ENCODE measurements at regions not wholly inside any gene's neighbourhood (a gene's known extent, or its start where the extent isn't known, plus 50 kb on each side); places are given as distances from the start of the nearest gene placed in this dataset.

DNA sequence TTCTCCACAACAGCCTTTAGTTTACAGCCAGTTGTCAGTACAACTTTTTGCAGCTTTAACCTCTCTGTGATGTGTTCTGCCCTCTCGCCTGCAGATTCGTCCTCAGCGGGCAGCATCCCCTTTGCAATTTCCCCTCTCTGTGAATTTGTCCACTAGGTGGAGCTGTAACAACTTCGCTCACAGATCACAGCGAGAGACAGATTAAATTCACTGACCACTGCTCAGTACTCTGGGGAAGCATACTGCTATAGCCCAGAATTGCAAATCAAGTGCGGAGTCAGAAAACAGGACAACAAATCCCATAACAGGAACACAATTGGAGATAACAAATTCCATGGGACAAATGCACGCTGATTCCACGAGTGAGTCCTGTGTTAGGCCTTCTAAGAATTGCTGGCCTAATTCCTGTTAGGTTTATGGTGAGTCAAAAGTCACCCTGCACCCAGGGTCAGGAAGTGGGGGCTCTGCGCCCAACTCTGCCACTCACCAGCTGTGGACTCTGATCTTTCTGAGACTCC lies 2124.9 kb downstream of the MAT2B start (continued):
- TF ChIP-seq, protein P1, sequence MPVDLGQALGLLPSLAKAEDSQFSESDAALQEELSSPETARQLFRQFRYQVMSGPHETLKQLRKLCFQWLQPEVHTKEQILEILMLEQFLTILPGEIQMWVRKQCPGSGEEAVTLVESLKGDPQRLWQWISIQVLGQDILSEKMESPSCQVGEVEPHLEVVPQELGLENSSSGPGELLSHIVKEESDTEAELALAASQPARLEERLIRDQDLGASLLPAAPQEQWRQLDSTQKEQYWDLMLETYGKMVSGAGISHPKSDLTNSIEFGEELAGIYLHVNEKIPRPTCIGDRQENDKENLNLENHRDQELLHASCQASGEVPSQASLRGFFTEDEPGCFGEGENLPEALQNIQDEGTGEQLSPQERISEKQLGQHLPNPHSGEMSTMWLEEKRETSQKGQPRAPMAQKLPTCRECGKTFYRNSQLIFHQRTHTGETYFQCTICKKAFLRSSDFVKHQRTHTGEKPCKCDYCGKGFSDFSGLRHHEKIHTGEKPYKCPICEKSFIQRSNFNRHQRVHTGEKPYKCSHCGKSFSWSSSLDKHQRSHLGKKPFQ (CRISPR knock-in tag; IDR thresholded peaks at IDR 0.05; ENCODE audit: insufficient replicate concordance) = no peak
- TF ChIP-seq YEATS4 (CRISPR knock-in tag; IDR thresholded peaks at IDR 0.05; ENCODE audit: borderline replicate concordance) (no peak), MATR3 (CRISPR knock-in tag; IDR thresholded peaks at IDR 0.05) (no peak), ZNF709 (CRISPR knock-in tag; IDR thresholded peaks at IDR 0.05) (no peak), ZNF260 (CRISPR knock-in tag; IDR thresholded peaks at IDR 0.05; ENCODE audit: borderline replicate concordance, low read depth) (no peak), PLRG1 (conservative IDR thresholded peaks at IDR 0.05) (no peak), PHF8 (CRISPR knock-in tag; IDR thresholded peaks at IDR 0.05) (no peak), TAF1 (CRISPR knock-in tag; IDR thresholded peaks at IDR 0.05) (no peak), ZNF446 (CRISPR knock-in tag; IDR thresholded peaks at IDR 0.05) (no peak), ZNF850 (CRISPR knock-in tag; conservative IDR thresholded peaks at IDR 0.05) (no peak), ZNF747 (CRISPR knock-in tag; IDR thresholded peaks at IDR 0.05; ENCODE audit: borderline replicate concordance) (no peak), GLI4 (CRISPR knock-in tag; IDR thresholded peaks at IDR 0.05; ENCODE audit: borderline replicate concordance) (no peak), ZNF577 (CRISPR knock-in tag; IDR thresholded peaks at IDR 0.05; ENCODE audit: borderline replicate concordance, low read depth) (no peak), SMC3 (IDR thresholded peaks at IDR 0.05; ENCODE audit: low read length) (peak; percentile 50; the same call in 1 of the 2 replicates), MYNN (CRISPR knock-in tag; IDR thresholded peaks at IDR 0.05; ENCODE audit: low read depth) (no peak), STAG1 (CRISPR knock-in tag; IDR thresholded peaks at IDR 0.05) (peak; percentile 55), ZNF616 (CRISPR knock-in tag; IDR thresholded peaks at IDR 0.05; ENCODE audit: low read depth) (no peak), FOSL2 (CRISPR knock-in tag; IDR thresholded peaks at IDR 0.05) (peak; percentile 27; the same call in 1 of the 2 replicates)
- TF ChIP-seq, protein P2, sequence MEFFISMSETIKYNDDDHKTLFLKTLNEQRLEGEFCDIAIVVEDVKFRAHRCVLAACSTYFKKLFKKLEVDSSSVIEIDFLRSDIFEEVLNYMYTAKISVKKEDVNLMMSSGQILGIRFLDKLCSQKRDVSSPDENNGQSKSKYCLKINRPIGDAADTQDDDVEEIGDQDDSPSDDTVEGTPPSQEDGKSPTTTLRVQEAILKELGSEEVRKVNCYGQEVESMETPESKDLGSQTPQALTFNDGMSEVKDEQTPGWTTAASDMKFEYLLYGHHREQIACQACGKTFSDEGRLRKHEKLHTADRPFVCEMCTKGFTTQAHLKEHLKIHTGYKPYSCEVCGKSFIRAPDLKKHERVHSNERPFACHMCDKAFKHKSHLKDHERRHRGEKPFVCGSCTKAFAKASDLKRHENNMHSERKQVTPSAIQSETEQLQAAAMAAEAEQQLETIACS (CRISPR knock-in tag; IDR thresholded peaks at IDR 0.05) = no peak
- TF ChIP-seq, protein P3, sequence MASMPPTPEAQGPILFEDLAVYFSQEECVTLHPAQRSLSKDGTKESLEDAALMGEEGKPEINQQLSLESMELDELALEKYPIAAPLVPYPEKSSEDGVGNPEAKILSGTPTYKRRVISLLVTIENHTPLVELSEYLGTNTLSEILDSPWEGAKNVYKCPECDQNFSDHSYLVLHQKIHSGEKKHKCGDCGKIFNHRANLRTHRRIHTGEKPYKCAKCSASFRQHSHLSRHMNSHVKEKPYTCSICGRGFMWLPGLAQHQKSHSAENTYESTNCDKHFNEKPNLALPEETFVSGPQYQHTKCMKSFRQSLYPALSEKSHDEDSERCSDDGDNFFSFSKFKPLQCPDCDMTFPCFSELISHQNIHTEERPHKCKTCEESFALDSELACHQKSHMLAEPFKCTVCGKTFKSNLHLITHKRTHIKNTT (CRISPR knock-in tag; IDR thresholded peaks at IDR 0.05) = no peak
- TF ChIP-seq, protein P4, sequence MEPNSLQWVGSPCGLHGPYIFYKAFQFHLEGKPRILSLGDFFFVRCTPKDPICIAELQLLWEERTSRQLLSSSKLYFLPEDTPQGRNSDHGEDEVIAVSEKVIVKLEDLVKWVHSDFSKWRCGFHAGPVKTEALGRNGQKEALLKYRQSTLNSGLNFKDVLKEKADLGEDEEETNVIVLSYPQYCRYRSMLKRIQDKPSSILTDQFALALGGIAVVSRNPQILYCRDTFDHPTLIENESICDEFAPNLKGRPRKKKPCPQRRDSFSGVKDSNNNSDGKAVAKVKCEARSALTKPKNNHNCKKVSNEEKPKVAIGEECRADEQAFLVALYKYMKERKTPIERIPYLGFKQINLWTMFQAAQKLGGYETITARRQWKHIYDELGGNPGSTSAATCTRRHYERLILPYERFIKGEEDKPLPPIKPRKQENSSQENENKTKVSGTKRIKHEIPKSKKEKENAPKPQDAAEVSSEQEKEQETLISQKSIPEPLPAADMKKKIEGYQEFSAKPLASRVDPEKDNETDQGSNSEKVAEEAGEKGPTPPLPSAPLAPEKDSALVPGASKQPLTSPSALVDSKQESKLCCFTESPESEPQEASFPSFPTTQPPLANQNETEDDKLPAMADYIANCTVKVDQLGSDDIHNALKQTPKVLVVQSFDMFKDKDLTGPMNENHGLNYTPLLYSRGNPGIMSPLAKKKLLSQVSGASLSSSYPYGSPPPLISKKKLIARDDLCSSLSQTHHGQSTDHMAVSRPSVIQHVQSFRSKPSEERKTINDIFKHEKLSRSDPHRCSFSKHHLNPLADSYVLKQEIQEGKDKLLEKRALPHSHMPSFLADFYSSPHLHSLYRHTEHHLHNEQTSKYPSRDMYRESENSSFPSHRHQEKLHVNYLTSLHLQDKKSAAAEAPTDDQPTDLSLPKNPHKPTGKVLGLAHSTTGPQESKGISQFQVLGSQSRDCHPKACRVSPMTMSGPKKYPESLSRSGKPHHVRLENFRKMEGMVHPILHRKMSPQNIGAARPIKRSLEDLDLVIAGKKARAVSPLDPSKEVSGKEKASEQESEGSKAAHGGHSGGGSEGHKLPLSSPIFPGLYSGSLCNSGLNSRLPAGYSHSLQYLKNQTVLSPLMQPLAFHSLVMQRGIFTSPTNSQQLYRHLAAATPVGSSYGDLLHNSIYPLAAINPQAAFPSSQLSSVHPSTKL (CRISPR knock-in tag; IDR thresholded peaks at IDR 0.05) = 0 out of 2 replicates have a peak, but pooled peaks have one; percentile 33
- TF ChIP-seq, protein P5, sequence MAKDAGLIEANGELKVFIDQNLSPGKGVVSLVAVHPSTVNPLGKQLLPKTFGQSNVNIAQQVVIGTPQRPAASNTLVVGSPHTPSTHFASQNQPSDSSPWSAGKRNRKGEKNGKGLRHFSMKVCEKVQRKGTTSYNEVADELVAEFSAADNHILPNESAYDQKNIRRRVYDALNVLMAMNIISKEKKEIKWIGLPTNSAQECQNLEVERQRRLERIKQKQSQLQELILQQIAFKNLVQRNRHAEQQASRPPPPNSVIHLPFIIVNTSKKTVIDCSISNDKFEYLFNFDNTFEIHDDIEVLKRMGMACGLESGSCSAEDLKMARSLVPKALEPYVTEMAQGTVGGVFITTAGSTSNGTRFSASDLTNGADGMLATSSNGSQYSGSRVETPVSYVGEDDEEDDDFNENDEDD (CRISPR knock-in tag; IDR thresholded peaks at IDR 0.05; ENCODE audit: borderline replicate concordance) = no peak
